ENCODE measurements at regions not wholly inside any gene's neighbourhood (a gene's known extent, or its start where the extent isn't known, plus 50 kb on each side); places are given as distances from the start of the nearest gene placed in this dataset.

DNA sequence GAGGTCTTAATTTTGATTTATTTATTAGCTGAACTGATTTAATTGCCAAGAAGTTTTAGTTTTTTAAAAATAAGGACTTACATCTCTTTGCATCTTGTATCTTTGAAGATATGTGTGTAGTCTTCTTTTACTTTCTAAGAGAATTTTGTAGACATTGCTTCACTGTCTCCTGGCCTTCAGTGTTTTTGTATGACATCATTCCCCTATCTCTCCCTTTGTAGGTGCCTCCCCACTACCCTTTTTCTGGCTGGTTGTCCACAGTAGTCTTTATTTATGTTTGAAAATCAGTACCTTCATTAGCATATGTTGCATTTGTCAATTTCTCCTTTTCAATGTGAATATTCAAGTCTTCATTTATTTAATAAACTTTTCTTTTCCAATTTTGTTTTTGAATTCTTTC lies 64.1 kb upstream of the RAB18 start:
- TF ChIP-seq POLR2AphosphoS5 (IDR thresholded peaks at IDR 0.05; ENCODE audit: low read depth, low read length) (no peak), POLR2A (IDR thresholded peaks at IDR 0.05; ENCODE audit: low read depth, low read length) (no peak), TAF1 (IDR thresholded peaks at IDR 0.05; ENCODE audit: borderline replicate concordance, low read depth, low read length) (no peak)

Measured in GM12892 (cell line).